ENCODE measurements at regions not wholly inside any gene's neighbourhood (a gene's known extent, or its start where the extent isn't known, plus 50 kb on each side); places are given as distances from the start of the nearest gene placed in this dataset.

GRCh38 chr6:23681743-23682142 is 444.3 kb upstream of the NRSN1 start:
- CTCF ChIA-PET = no interaction called here
- no peak overlapping the region for H3K4me3 ChIP-seq (ENCODE audit: low read depth, low read length)
- H3K9me3 ChIP-seq (ENCODE audit: control insufficient read depth, insufficient read depth, low read depth, low read length) = no peaks in the 10 kb centered on the region
- POLR2A ChIA-PET = no interaction called here
- H3K36me3 ChIP-seq (ENCODE audit: control insufficient read depth in 2 of 2, insufficient read depth in 1 of 2, low read length in 2 of 2) = no peaks in the 10 kb centered on the region
- TF ChIP-seq, protein P1, sequence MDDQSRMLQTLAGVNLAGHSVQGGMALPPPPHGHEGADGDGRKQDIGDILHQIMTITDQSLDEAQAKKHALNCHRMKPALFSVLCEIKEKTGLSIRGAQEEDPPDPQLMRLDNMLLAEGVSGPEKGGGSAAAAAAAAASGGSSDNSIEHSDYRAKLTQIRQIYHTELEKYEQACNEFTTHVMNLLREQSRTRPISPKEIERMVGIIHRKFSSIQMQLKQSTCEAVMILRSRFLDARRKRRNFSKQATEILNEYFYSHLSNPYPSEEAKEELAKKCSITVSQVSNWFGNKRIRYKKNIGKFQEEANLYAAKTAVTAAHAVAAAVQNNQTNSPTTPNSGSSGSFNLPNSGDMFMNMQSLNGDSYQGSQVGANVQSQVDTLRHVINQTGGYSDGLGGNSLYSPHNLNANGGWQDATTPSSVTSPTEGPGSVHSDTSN (CRISPR knock-in tag; IDR thresholded peaks at IDR 0.05) = no peak
- TF ChIP-seq ZNF707 (tag by site-specific recombination; IDR thresholded peaks at IDR 0.05) = no peak
- TF ChIP-seq, protein P2, sequence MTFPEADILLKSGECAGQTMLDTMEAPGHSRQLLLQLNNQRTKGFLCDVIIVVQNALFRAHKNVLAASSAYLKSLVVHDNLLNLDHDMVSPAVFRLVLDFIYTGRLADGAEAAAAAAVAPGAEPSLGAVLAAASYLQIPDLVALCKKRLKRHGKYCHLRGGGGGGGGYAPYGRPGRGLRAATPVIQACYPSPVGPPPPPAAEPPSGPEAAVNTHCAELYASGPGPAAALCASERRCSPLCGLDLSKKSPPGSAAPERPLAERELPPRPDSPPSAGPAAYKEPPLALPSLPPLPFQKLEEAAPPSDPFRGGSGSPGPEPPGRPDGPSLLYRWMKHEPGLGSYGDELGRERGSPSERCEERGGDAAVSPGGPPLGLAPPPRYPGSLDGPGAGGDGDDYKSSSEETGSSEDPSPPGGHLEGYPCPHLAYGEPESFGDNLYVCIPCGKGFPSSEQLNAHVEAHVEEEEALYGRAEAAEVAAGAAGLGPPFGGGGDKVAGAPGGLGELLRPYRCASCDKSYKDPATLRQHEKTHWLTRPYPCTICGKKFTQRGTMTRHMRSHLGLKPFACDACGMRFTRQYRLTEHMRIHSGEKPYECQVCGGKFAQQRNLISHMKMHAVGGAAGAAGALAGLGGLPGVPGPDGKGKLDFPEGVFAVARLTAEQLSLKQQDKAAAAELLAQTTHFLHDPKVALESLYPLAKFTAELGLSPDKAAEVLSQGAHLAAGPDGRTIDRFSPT (tag by site-specific recombination; IDR thresholded peaks at IDR 0.05) = no peak
- no peak overlapping the region for H3K27ac ChIP-seq (ENCODE audit: extremely low read depth, low read depth, low read length)
- H3K4me1 ChIP-seq (ENCODE audit: control insufficient read depth, insufficient read depth, low read length) = no peaks in the 10 kb centered on the region

DNA sequence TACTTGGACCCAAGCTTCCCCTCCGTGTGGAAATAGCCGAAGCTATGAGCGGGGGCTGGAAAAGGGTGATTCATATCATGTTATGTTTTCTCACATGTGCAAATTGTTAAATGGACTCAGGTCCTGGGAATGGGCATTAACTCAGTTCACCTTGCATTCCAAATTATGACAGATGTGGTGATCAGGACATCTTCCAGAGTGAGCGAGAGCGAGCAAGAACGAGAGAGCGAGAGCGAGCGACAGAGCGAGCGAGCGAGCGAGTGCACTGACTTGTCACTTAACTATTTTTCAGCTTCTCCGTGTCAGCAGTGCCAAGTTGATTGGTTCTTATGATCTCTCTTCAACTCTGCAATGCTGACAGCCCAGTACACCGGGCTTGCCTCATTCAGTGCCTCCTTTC is 437.4 kb upstream of the NRSN1 start:
- Histone ChIP-seq H3K4me1 (ENCODE audit: control insufficient read depth, insufficient read depth, low read length) (no peaks in the 10 kb centered on the region), H3K4me3 (ENCODE audit: low read depth, low read length) (no peak overlapping the region), H3K36me3 (ENCODE audit: control insufficient read depth in 2 of 2, insufficient read depth in 1 of 2, low read length in 2 of 2) (no peaks in the 10 kb centered on the region), H3K27ac (ENCODE audit: extremely low read depth, low read depth, low read length) (no peak overlapping the region), H3K9me3 (ENCODE audit: control insufficient read depth, insufficient read depth, low read depth, low read length) (no peaks in the 10 kb centered on the region)
- ChIA-PET POLR2A (no interaction called here), CTCF (no interaction called here)
- TF ChIP-seq KLF9 (tag by site-specific recombination; IDR thresholded peaks at IDR 0.05; ENCODE audit: low read depth) = no peak
- TF ChIP-seq, protein P3, sequence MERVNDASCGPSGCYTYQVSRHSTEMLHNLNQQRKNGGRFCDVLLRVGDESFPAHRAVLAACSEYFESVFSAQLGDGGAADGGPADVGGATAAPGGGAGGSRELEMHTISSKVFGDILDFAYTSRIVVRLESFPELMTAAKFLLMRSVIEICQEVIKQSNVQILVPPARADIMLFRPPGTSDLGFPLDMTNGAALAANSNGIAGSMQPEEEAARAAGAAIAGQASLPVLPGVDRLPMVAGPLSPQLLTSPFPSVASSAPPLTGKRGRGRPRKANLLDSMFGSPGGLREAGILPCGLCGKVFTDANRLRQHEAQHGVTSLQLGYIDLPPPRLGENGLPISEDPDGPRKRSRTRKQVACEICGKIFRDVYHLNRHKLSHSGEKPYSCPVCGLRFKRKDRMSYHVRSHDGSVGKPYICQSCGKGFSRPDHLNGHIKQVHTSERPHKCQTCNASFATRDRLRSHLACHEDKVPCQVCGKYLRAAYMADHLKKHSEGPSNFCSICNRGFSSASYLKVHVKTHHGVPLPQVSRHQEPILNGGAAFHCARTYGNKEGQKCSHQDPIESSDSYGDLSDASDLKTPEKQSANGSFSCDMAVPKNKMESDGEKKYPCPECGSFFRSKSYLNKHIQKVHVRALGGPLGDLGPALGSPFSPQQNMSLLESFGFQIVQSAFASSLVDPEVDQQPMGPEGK (tag by site-specific recombination; IDR thresholded peaks at IDR 0.05) = no peak
- TF ChIP-seq ZNF596 (tag by site-specific recombination; IDR thresholded peaks at IDR 0.05) = peak; percentile 85

DNA sequence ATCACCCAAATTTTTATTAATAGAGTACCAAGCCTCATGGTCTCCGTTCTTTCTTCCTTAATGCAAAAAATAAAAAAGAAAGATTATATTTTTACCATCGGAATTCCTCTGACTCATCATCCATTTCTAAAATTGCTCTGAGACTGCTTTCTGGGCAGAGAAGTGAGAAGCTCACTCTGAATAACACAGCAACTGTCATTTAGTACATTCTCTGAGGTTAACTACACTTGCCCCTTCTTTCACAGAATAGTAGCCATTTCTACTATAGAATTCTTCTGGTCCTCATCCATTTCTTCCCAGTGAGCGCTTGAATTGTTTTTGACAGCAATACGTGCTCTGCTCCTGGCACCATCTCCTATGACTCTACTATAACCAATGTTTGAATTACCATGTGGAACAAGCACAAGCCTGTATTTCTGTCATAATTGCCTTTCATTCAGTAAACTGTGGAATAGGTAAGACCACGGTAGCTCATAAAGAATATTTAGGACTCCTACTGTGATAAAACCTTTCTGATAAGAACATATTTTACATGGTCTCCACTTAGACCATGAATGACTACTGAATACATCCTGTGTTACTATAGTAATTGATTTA is 435.5 kb upstream of the NRSN1 start:
- TF ChIP-seq HOXA7 (CRISPR knock-in tag; IDR thresholded peaks at IDR 0.05; ENCODE audit: borderline replicate concordance) = no peak
- no peak for TF ChIP-seq PRDM6 (tag by site-specific recombination; IDR thresholded peaks at IDR 0.05)
- no peak for TF ChIP-seq ZNF184 (tag by site-specific recombination; IDR thresholded peaks at IDR 0.05)
- no peak for TF ChIP-seq ZNF211 (tag by site-specific recombination; IDR thresholded peaks at IDR 0.05; ENCODE audit: low read depth)
- no peak for TF ChIP-seq GLIS1 (tag by site-specific recombination; IDR thresholded peaks at IDR 0.05)
- TF ChIP-seq SP2 (tag by site-specific recombination; IDR thresholded peaks at IDR 0.05) = no peak
- TF ChIP-seq IKZF3 (tag by site-specific recombination; IDR thresholded peaks at IDR 0.05) = no peak
- TF ChIP-seq ZNF112 (tag by site-specific recombination; IDR thresholded peaks at IDR 0.05) = no peak
- Histone ChIP-seq H3K27ac (ENCODE audit: extremely low read depth, low read depth, low read length) (no peak overlapping the region), H3K4me3 (ENCODE audit: low read depth, low read length) (no peak overlapping the region), H3K36me3 (ENCODE audit: control insufficient read depth in 2 of 2, insufficient read depth in 1 of 2, low read length in 2 of 2) (no peaks in the 10 kb centered on the region), H3K4me1 (ENCODE audit: control insufficient read depth, insufficient read depth, low read length) (no peaks in the 10 kb centered on the region), H3K9me3 (ENCODE audit: control insufficient read depth, insufficient read depth, low read depth, low read length) (no peaks in the 10 kb centered on the region)
- CTCF ChIA-PET = no interaction called here
- POLR2A ChIA-PET = no interaction called here
